Smooth muscle cell (in vitro differentiated cells): ENCODE measurements at regions not wholly inside any gene's neighbourhood (a gene's known extent, or its start where the extent isn't known, plus 50 kb on each side); places are given as distances from the start of the nearest gene placed in this dataset.

Experiments
- DNase-seq: peaks from one replicate; lab custom pipeline; 2025; ENCODE audit not compliant: unreplicated experiment; lab: John Stamatoyannopoulos, UW
- H2AFZ ChIP-seq: fragments of 200-600 bp; sonication (generic); 2 replicates; pipeline ENCODE4 v1.6.0; 2016; ENCODE audit warnings: antibody characterized with exemption, low read depth, mild to moderate bottlenecking
- H3F3A ChIP-seq: fragments of 200-600 bp; sonication (generic); 2 replicates; pipeline ENCODE4 v1.6.0; 2017; ENCODE audit warnings: antibody characterized with exemption, low read depth
- H3K27ac ChIP-seq: fragments of 200-600 bp; sonication (generic); 2 replicates; pipeline ENCODE4 v1.5.1; 2016; ENCODE audit warnings: low read depth, mild to moderate bottlenecking
- H3K27me3 ChIP-seq: fragments of 200-600 bp; sonication (generic); 2 replicates; pipeline ENCODE4 v1.6.1; 2016; ENCODE audit warnings: low read depth, mild to moderate bottlenecking
- H3K36me3 ChIP-seq: fragments of 200-600 bp; sonication (generic); 2 replicates; pipeline ENCODE4 v1.5.1; 2016; ENCODE audit warnings: low read depth
- H3K4me1 ChIP-seq: fragments of 200-600 bp; sonication (generic); 2 replicates; pipeline ENCODE4 v1.5.1; 2016; ENCODE audit warnings: low read depth
- H3K4me2 ChIP-seq: fragments of 200-600 bp; sonication (generic); 2 replicates; pipeline ENCODE4 v1.6.0; 2016; ENCODE audit warnings: mild to moderate bottlenecking
- H3K4me3 ChIP-seq: fragments of 200-600 bp; sonication (generic); 2 replicates; pipeline ENCODE4 v1.5.1; 2016; ENCODE audit warnings: mild to moderate bottlenecking
- H3K79me2 ChIP-seq: fragments of 200-600 bp; sonication (generic); 2 replicates; pipeline ENCODE4 v1.6.0; 2016; ENCODE audit warnings: low read depth, mild to moderate bottlenecking
- H3K9ac ChIP-seq: fragments of 200-600 bp; sonication (generic); 2 replicates; pipeline ENCODE4 v1.6.0; 2016; ENCODE audit warnings: low read depth
- H3K9me3 ChIP-seq: fragments of 200-600 bp; sonication (generic); replicated peaks from 2 replicates; pipeline ENCODE4 v1.5.1; 2016; ENCODE audit warnings: low read depth
- H4K20me1 ChIP-seq: fragments of 200-600 bp; sonication (generic); 2 replicates; pipeline ENCODE4 v1.6.0; 2016; ENCODE audit warnings: low read depth
- WGBS: methylation state at CpG from one replicate; pipeline ENCODE4 v1.1.7; 2016; ENCODE audit warnings: low lambda C conversion rate; 5-methylcytosine and 5-hydroxymethylcytosine counted together
- TF ChIP-seq, protein P1 (sequence below): fragments of 200-600 bp; sonication (generic); IDR thresholded peaks from 2 replicates; pipeline ENCODE4 v1.5.1; 2017; ENCODE audit warnings: borderline replicate concordance, mild to moderate bottlenecking, antibody characterized with exemption; ENCODE audit not compliant: insufficient read depth, poor library complexity, severe bottlenecking

DNA sequence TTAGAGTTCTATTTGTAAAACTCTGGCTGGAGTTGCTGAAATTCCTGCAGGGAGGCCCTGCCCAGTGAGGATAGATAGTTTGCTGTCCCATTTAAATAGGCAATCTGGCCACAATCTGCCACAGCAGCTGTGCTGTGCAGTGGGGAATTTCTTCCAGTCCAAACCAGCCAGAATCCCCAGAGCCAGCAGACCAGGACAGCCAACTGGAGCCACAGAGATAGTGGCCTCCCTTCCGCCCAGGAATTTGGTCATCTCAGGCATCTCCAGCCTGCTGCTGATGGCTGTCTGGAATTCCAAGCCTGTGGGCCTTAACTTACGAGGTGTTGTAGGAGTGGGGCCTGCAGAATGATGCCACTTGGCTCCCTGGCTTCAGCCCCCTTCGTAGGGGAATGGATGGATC, 643.4 kb downstream of the DNAJB9 start:
- no peak overlapping the region for H3K4me3 ChIP-seq
- no peaks in the 10 kb centered on the region for H3K36me3 ChIP-seq
- no peak overlapping the region for H3K9ac ChIP-seq
- H2AFZ ChIP-seq, result no peak overlapping the region
- TF ChIP-seq, protein P1, sequence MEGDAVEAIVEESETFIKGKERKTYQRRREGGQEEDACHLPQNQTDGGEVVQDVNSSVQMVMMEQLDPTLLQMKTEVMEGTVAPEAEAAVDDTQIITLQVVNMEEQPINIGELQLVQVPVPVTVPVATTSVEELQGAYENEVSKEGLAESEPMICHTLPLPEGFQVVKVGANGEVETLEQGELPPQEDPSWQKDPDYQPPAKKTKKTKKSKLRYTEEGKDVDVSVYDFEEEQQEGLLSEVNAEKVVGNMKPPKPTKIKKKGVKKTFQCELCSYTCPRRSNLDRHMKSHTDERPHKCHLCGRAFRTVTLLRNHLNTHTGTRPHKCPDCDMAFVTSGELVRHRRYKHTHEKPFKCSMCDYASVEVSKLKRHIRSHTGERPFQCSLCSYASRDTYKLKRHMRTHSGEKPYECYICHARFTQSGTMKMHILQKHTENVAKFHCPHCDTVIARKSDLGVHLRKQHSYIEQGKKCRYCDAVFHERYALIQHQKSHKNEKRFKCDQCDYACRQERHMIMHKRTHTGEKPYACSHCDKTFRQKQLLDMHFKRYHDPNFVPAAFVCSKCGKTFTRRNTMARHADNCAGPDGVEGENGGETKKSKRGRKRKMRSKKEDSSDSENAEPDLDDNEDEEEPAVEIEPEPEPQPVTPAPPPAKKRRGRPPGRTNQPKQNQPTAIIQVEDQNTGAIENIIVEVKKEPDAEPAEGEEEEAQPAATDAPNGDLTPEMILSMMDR, result no peak
- H3K4me2 ChIP-seq, result no peak overlapping the region
- no peaks in the 10 kb centered on the region for H3K79me2 ChIP-seq
- H3K27ac ChIP-seq, result no peak overlapping the region
- 55% methylated on average over 3 of the region's 3 CpGs for WGBS
- DNase-seq, result no peak
- no peaks in the 10 kb centered on the region for H3K9me3 ChIP-seq
- no peaks in the 10 kb centered on the region for H3F3A ChIP-seq
- no peaks in the 10 kb centered on the region for H3K4me1 ChIP-seq
- no peaks in the 10 kb centered on the region for H4K20me1 ChIP-seq
- no peaks in the 10 kb centered on the region for H3K27me3 ChIP-seq

DNA sequence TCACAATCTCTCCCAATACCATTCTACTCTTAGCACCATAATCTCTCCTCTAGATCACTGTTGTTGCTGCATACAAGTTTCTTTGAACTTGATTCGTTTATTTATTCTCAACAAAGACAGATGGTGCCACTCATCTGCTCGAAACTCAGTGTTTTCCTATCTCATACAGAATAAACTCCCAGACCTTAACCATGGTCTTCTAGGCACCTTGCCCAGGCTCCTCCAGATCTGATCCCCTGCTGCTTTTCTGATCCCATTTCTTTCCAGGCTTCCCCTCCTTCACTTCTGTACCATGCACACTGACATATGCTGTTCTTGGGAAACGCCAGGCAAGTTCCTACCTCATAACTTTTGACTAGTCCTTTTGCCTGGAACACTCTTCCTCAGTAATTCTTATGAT, 645.7 kb downstream of the DNAJB9 start:
- Histone ChIP-seq H3K27ac (no peak overlapping the region), H3K79me2 (no peaks in the 10 kb centered on the region), H3K4me3 (no peak overlapping the region), H3K9me3 (no peaks in the 10 kb centered on the region), H3K4me1 (no peaks in the 10 kb centered on the region), H3K4me2 (no peak overlapping the region), H3K36me3 (no peaks in the 10 kb centered on the region), H3F3A (no peaks in the 10 kb centered on the region), H3K9ac (no peak overlapping the region), H4K20me1 (no peaks in the 10 kb centered on the region), H3K27me3 (no peaks in the 10 kb centered on the region), H2AFZ (no peak overlapping the region)
- 83% methylated on average over 3 of the region's 3 CpGs for WGBS
- TF ChIP-seq, protein P1, result no peak
- DNase-seq, result no peak

DNA sequence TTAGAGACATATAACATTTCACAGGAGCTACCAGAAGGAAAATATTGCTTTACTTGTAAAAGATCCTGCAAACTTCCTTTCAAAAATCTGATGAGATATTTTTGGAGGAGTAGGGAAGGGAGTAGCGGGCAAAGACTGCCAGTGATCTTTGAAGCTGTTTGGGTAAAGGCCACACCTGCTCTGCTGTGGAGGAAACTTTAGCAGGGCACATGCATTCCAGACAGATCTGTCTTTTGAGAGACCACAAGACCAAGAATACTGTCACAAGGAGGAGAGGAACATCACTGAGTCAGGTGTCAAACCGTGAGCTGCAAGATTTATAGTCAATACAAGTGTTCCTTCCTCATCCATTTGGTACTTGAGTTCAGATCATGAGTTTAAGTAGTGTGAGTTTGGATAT, 654.4 kb downstream of the DNAJB9 start:
- no peak overlapping the region for H3K4me3 ChIP-seq
- WGBS, result 41% methylated on average over 2 of the region's 2 CpGs
- TF ChIP-seq, protein P1, result no peak
- H3K4me1 ChIP-seq, result no peaks in the 10 kb centered on the region
- H3K27ac ChIP-seq, result no peak overlapping the region
- H3K36me3 ChIP-seq, result no peaks in the 10 kb centered on the region
- no peak for DNase-seq
- H3K4me2 ChIP-seq, result no peak overlapping the region
- no peak overlapping the region for H3K9ac ChIP-seq
- H3K27me3 ChIP-seq, result no peaks in the 10 kb centered on the region
- no peaks in the 10 kb centered on the region for H3K9me3 ChIP-seq
- H3F3A ChIP-seq, result no peaks in the 10 kb centered on the region
- H2AFZ ChIP-seq, result no peak overlapping the region
- no peaks in the 10 kb centered on the region for H4K20me1 ChIP-seq
- H3K79me2 ChIP-seq, result no peaks in the 10 kb centered on the region

DNA sequence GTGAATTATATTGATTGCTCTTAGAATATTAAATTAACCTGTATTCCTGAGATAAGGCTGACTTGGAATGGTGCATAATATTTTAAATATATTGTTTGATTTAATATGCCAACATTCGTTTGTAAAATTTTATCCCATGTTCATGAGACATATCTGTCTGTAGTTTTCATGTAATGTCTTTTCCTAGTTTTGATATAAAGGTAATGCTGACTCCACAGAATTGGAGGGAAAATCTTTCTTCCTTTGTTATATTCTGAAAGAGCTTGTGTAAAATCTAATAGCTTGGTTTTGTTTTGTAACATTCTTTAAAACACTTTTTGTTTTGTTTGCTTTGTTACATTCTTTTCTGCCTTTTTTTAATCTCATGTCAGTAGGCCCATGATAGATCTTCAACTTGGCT, 657.0 kb downstream of the DNAJB9 start:
- TF ChIP-seq, protein P1, result no peak
- Histone ChIP-seq H3K4me2 (no peak overlapping the region), H3K27ac (no peak overlapping the region), H3K27me3 (no peaks in the 10 kb centered on the region), H3K36me3 (no peaks in the 10 kb centered on the region), H3F3A (no peaks in the 10 kb centered on the region), H4K20me1 (no peaks in the 10 kb centered on the region), H3K4me1 (no peaks in the 10 kb centered on the region), H3K9me3 (no peaks in the 10 kb centered on the region), H3K9ac (no peak overlapping the region), H3K4me3 (no peak overlapping the region), H2AFZ (no peak overlapping the region), H3K79me2 (no peaks in the 10 kb centered on the region)
- 66% methylated on average over 1 of the region's 1 CpG for WGBS
- DNase-seq, result no peak
